HUDEP-2 (cell line): ENCODE measurements at regions not wholly inside any gene's neighbourhood (a gene's known extent, or its start where the extent isn't known, plus 50 kb on each side); places are given as distances from the start of the nearest gene placed in this dataset.
A peak's percentile ranks its signal among the peaks of the same experiment; 100 is the strongest.

Experiments used
- DNase-seq, 76 experiments: peaks; one replicate each; lab custom pipeline; 2025; ENCODE audit not compliant: unreplicated experiment in 76 of 76; lab: John Stamatoyannopoulos, UW

DNA sequence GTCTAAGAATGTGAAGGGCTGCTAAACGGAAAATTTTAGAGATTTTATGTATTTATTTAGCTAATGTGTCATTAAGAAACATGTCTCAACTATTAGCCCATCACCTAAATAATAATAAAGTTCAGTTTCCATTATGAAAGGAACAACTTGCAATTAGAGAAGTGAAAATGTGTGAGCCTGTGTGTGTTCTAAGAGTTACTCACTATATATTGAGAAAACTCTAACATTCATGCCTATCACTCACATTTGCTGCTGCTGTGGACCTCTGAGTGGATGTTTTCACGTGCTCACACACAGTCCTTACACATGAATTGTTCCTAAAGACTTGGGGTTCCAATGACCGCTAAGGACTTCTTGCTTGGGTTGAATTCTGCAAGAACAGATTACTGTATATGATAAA lies 364.0 kb downstream of the TMA16 start:
- no peak for DNase-seq

DNA sequence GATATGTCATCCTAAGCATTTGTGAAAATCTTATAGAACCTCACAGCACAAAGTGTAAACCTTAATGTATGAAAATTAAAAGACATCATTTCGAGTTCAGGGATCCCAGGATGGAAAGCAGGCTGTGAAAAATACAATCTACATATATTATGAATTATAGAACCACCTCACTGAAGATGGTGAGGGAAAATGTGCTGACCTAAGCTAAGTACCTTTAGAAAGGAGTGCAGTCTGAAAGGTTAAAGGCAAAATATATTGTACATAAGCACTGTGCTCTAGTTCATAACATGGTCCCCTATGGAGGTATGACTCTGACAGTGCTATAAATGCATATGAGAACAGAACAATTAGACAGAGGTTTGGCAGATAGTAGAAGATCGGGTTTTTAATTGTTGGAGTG lies 368.6 kb downstream of the TMA16 start:
- no peak for DNase-seq

DNA sequence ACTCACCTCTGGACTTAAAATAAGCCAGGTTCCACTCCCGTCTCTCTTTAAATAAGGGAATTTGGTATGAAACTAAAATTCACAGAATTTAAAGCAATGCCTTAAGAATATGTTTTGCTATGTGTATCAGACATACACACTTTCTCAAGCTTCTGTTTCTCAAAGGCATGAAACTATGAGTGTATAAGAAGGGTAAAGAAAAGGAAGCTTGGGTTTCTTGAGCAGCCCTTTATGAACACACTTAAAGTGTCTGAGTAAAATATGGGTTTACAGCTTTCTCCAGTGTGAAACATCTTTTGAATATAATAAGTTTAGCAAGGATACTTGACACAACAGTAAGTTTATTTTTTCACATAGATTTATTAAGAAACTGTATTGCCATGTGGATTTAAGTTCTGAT lies 370.5 kb downstream of the TMA16 start:
- DNase-seq: no peak

DNA sequence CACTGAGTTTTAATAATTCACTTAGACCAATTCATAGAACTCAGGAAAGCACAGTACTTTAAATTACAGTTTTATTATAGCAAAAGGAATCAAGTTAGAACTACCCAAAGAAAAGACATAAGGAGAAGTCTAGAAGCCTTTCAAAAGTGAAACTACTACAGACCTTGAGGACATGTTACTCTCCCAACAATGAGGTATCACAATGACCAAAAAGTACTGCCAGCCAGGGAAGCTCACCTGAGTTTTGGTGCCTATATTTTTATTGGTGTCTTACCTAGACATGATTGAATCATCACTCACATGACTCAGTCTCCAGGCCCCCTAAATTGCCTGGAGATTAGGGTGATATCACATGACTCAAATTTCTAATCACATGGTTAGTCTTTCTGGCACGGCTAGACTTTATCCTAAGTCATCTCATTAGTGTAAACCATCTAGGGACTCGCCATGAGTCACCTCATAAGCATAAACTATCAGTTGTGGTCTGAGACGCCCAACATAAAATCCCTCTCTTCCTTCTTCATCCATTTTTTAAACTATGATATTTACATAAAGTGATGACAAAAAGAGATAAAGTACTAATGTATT lies 372.3 kb downstream of the TMA16 start:
- peak in 7 of 76 experiments; percentile 0 to 20 (median 2) for DNase-seq

DNA sequence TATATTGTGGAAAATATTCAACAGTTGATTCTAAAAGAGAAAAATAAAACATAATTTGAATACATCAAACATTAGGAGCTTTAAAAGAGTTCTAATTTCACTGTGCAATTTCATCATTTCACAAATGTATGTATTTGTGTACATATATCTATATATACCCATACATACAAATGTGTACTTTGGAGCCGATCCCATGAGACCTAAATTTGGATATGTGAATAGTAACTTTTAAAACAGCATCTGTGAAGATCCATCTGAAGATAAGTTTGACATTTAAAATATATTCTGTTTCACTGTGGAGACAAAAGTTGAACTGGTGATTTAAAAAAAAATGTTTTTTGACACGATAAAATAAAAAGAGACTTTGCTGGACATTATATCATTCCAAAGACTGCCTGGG lies 374.0 kb downstream of the TMA16 start:
- DNase-seq: no peak

DNA sequence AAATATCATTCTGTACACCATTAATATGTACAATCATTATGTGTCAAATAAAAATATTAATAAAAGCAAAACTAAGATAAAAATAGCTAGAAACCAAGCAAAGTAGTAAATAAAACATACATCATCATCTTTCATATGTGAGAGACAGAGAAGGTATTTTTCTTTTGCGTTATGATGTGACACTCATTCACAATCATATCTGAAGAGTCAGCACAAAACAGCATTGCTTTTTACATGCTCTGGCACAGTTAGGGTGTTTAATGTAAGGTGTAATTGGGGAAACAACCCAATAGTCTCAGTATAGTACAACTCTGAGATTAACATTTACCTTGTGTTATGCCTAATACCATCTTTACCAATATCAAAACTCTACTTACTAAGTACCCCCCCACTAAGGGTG lies 376.6 kb downstream of the TMA16 start:
- no peak for DNase-seq

DNA sequence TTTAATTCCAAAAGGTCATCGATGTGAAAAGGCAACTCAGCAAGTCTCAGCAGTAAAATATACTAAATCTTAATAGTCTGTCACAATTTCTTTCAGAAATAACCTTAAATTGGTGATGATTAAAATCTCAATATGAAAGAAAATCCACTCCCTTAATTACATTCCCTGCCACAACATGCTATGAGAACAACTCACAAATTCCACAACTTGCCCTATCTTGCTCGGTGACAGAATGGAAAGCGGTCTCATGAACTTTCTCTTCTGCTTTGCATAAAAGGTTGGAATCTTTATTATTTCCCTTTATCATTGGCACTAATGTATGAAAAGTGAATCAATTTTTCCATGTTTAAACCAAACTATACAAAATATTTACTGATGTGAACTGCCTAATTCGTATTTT lies 380.8 kb downstream of the TMA16 start:
- DNase-seq: no peak

DNA sequence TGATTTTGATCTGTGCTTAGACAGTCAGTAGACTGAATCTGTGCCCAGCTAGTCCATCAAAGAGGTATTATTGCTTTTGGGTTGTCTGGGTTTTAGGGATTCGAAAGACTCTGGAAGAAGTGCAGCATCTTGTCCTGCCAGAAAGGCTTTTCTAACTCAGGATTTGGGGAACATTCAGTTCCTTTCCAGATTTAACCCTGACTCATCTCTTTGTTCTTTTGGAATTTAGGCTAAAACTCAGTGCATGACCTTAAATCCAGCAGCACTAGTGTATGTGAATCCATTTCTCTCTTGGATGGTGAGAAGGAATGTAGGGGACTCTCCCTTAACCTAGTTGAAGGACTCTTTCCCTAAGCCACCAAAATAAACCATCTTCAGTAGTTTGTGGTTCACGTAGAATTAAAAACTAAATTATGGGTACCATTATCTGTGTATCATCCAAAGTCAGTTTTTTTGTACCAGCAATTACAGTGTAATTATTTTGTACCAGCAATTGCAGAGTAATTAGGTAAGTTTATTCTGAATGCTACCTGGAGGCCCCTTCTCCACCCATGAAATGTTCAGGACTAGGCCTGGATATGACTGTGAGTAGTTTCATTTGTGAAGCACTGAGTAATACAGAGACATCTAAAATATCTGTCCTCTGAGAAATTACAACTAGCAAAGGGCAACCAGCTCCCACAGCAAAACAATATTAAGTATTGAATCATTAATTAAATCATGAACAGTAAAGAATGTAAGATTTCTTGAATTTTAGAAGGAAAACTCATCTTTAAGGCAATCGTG lies 384.0 kb downstream of the TMA16 start:
- no peak for DNase-seq

DNA sequence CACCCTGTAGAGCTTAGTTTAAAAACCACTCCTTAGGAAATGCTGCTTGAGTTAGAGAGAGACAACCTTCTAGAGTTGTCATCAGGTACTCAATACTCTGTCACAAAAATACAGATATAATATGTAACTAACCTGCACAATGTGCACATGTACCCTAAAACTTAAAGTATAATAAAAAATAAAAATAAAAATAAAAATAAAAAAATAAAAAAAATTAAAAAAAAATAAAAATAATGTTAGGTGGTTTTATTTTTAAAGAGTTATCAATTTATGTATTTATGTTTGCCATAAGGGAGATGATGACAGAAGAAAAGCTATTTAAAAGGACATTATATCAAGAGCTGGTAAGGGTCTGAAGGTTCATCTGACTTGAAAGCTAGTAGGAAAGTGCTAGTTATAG lies 397.9 kb downstream of the TMA16 start:
- no peak for DNase-seq

DNA sequence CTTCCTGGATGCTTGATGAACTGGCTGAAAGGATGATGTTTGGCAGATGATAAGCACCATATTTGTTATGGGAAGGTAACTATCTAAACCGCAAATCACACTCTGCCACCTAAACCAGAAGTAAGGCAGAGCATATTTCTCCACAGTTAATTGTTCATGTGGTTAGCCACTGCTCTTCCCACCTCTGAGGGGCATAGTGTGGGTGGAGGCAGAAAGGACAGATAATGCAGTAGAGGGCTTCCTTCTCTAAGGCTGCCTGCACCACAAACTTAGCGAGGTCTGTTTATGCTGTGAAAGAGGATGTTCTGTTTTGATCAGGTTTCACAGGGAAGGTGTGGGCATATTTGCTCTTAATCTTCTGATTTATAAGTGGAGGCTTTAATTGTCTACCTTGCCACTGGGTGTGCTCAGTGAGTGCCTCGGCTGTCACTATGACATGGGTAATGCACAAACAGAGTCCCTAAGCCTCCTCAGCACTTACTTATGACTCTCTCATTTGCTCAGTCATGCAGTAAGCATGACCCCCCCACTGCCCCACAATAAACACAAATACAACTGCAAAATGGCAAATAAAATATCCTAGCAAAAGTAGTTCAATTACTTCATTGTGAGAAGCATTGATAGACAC lies 401.0 kb downstream of the TMA16 start:
- DNase-seq: no peak

DNA sequence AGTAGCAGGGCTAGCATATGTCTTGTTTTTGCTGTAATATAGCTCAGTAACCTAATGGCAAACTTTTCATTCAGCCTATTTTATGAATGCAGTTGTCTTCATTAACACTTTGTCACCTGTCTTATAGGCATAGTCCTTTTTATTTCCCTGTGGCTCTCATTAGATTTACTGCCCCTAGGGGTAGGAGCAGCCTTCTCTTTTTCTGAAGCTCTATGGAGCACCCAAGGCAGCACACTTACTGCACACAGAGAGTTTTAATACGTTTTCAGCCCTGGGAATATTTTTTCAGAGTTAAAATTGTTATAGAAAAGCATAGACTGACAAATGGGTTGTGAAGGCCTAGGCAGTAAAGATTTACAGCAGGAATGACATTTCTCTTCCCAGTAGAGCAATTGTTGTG lies 406.8 kb downstream of the TMA16 start:
- no peak for DNase-seq

DNA sequence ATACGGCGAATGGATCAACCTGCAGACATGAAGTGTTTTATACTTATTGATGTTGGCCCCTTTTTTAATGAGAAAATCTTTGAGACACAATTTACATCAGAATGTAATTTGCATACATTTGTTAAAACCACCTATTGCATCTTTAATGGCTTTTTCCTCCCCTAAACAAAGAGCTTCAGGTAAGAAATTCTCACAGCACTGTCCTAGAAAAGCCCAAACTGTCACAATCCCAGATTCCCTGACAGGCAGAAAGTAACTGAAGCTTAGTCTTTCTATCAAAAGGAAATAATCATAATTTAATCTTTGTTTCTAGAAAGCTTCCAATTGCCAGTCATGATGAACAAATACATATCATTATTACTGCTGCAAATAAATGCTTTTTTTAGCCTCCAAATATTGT lies 407.9 kb downstream of the TMA16 start:
- DNase-seq: no peak

DNA sequence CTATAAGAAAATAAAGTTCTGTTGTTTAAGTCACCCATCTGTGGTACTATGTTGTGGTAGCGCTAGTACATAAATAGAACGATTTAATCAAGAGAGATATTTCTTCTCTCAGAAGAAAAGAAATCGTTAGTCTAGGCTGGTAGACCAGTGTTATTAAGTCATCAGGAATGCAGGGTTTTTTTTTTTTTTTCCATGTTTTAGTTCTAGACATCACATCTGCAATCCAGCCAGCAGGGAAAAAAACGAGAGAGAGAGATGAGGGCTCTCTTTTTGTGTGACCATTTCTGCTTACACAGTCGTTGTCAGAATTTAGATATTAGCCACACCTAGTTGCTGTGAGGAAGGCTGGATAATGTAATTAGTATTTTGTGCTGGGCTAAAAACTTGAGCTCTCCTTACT lies 417.4 kb downstream of the TMA16 start:
- DNase-seq: no peak

DNA sequence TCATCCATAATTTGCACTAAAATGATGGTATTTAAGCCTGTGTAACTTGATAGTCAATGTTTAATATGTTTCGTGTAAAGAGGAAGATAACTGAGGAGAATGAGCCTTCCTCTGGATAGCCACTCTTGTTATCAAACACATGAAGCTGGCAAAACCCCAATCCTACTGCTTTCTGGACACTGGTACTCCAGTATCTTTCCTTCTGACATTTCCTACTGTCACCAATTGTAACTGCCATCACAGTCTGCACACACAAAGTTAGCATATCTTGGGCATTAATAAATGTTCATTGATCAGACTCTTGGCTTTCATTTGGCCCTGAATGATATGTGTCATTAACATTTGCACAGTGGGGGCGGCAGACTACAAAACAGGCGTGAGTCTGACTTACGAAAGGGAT lies 419.1 kb downstream of the TMA16 start:
- no peak for DNase-seq

DNA sequence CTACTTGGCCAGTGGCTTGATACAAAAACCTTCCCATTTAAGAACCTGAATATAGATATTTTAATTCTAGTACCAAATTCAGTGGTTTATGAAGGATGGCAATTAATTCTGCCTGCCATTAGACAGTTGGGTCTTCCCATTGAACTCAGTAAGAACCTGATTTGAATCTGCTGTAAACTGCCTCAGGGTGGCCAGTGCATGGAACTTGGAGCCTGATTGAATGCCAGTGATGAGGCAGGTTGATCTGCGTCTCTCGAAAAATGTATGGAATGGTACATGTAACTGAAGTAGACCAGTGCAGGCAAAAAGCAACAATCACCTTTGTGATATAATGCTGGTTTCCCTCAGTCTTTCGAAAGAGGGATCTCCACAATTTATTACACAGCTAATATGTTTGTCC lies 421.4 kb downstream of the TMA16 start:
- DNase-seq: no peak

DNA sequence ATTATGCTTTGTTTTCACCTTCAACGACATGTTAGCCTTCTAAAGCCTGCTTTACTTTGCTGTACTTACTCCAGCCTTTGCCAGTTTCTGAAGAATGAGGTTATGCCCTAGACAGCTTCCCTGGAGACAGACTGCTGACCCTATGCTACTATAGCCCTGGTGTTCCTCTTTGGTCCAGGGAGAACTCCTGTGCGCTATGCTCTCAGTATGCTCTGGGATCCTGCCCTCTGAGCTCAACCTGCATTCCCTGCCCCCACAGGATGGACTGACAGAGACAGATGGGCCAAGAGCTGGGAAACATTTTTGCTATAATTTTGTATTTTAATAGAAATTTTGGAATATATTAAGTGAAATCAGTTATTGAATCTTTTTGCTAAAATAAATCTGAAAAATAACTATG lies 425.9 kb downstream of the TMA16 start:
- no peak for DNase-seq

DNA sequence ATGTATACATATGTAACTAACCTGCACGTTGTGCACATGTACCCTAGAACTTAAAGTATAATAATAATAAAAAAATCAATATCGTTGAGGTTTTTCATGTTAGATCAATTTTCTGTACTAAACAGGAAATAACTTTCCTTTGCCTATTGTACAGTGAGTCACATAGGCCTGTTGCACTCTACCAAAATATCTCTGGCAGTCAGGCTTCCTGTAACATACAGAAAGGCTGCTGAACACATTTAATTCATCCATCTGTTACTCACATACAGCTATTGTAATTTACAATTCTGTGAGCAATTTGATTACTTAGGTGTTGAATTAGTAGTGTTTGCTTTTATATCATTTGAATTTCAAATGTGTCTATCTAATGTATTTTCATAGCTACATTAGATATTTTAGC lies 427.8 kb downstream of the TMA16 start:
- no peak for DNase-seq

DNA sequence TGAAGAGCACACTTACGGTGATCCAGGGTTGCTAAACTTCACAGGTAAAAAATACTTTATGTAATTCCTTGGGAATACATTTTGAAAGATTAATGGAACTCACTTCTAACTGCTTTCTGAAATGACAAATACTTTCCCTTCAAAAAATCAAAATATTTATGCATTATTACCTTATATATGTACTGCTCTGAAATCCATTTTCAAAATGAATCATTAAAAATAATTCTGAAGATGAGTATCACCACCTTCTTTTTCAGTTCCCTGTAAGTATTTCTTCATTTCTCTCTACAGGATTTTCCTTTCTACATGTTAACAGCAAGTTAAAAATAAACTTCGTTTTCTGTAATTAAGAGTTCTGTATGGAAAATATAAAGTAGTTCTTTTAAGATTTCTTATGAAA lies 428.6 kb downstream of the TMA16 start:
- DNase-seq: no peak

DNA sequence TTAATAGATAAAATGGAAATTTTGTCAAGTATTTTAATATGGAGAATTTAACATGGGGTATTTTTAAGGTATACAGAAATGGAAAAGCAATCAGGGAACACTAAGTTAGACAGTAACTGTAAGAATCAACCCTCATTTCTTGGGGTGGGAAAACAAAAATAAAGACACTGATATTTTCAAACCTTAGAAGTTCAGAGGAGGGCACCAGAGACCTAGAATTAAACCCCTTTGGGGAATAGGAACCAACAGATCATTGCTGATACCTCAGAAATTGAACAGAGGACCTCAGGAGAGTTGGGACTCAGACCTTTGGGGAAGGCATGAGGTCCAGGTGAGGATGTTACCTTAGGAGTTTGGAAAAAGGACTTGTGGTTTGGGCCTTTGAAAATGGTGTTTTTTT lies 435.6 kb downstream of the TMA16 start:
- DNase-seq: no peak

DNA sequence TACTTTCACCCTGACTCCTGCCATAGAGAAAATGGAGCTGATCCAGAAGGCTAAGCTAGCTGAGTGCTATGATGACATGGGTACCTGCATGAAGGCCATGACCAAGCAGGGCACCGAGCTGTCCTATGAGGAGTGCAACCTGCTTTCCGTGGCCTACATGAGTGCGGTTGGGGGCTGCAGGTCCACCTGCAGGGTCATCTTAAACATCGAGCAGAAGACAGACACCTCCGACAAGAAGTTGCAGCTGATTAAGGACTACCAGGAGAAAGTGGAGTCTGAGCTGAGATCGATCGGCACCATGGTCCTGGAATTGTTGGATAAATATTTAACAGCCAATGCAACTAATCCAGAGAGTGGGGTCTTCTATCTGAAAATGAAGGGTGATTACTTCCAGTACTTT lies 438.0 kb downstream of the TMA16 start:
- DNase-seq: no peak

DNA sequence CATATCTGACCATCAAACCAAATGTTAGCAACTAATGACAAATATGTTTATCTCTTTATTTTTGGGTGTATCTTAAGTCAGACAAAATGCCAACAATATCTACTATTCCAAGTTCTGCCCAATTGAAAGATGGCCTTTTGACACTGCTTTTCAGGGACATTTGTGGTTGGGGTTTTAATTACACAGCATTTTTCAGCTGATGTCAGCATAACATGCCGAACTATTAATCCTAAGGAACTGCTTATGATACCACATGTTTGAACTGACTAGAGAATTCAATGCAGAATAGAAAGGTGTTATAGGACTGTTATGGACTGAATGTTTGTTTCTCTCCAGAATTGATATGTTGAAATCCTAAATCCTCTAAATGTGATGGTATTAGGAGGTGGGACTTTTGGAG lies 445.1 kb downstream of the TMA16 start:
- DNase-seq: no peak

DNA sequence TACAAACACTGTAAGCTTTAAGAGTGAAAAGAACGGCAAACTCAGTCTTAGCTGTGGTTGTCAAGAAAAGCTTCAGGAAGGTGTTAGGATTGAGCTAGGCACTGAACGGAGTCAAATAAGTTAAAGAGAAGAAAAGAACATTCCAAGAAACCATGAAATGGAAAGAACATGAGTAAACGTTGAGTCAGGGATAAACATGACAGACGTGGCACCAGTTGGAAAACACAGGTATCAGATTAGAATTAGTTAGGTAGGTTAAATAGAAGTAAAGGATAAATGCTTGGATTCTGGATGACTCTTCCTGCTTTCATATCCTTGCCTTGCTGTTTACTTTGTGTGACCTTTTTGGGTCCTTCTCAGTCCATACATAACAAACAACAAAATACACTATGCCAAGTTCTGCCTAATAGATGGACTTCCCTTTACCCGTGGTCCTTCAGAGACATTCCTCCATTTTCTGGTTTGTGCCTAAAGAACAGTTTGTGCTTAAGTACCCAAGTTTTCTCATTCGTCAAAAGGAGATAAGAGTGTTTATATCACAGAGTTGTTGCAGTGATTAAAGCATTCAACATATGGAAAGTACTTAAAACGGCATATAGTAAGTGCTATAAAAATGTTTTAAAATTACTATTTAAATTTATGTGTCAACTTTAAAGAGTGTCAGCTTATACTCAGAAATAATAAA lies 446.9 kb downstream of the TMA16 start:
- no peak for DNase-seq
